GM18519 (cell line): ENCODE measurements at regions not wholly inside any gene's neighbourhood (a gene's known extent, or its start where the extent isn't known, plus 50 kb on each side); places are given as distances from the start of the nearest gene placed in this dataset.
"Not testable (repeated sequence)": the region's sequence is repeated elsewhere in the genome, so short reads cannot be mapped to it uniquely, and the experiment has no call there.

Experiments used
- ATAC-seq: cut with Tn5 transposase; IDR thresholded peaks from one replicate; pipeline ENCODE4 v1.9.1; 2021; ENCODE audit warnings: mild to moderate bottlenecking, moderate library complexity; ENCODE audit not compliant: unreplicated experiment, low FRiP score

DNA sequence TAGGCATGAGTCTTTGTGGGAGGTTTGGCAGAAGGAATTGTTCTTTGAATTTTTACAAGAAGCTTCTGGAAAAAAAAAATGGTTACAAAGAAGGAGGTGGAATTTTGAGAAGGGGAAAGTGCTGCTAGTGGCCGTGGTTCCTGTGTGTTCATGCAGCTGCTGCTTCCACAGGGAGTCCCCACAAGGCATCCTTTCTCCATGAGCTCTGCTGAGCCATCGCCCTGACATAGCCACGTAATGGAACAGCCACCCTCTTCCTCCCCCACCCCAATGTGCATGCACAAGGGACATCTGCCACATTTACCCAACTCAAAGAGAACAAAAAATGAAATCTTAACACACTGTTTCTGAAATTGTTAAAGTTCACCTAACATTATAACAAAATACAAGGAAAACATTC lies 529.7 kb downstream of the SATB2 start:
- ATAC-seq: no peak

DNA sequence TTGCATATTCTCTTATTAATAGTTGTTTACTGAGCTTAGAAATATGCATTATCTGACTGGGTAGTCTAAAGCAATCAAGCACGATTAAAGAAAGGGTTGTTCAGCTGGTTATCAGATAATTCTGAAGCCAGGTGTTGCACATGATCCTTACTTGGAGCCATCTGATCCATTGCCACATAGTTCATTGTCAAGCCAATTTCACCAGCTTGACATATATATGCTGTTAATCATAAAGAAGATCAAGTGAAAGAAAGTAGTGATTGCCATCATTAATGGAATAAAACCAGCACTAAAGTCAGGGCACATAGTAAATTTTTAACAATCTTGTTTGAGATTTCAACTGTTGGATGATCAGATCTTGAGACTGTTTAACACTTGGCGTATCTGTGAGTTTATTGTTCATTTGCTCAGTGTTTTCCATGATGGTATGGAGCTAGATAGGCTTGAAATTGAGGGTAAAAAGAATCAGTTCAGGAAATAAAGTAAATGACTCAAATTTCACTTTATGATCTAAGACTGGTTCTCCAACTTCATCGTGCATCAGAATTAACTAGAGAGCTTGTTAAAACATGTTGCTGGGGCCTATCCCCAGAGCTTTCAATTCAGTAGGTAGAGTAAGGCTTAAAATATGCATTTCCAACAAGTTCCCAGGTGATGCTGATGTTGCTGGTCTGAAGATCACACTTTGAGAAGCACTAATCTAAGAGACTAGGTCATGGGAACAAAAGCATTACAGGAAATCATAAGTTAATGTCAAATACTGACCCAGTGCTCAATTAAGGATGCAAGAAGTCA lies 539.6 kb downstream of the SATB2 start:
- ATAC-seq: no peak

DNA sequence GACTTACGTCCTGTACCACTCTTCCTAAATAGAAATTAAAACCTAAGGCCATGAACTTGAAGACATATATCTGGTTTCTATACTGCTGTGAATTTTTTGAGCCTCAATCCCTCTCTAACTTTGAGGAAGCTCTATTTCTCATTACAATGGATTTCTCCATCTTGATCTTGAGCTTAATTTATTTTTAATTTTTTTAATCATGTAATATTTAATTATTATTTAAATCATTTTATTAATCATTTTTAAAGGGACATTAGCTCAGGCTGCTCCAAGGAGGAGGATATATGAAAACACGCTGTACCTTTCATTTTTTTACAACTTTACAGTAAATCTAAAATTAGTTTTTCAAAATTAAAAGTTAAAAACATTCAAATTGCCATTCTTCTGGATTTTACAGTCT lies 540.5 kb downstream of the SATB2 start:
- no peak for ATAC-seq

DNA sequence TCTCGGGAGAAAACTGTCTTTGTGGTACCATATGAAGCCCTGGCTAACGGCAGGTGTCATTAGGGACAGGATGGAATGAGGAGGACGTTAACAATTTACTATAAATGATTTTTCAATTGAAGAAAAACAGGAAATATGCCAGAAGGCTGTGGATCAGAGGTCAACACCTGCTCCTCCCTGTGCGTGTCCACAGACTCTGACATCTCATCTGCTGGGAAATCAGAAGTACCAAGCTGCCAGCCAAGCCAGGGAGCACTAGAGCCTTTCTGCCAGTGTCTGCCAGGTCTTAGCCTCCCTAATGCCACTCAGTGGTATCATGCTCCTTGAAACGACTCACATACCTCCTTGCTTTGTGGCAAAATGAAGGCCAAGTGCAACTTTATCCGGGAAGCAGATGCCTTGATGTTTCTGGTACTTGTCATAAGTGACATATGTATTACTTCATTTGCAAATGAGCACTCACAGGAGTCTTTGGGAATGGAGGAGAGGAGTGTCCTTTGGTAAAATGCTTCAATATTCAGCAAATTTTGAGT lies 541.1 kb downstream of the SATB2 start:
- ATAC-seq: no peak

DNA sequence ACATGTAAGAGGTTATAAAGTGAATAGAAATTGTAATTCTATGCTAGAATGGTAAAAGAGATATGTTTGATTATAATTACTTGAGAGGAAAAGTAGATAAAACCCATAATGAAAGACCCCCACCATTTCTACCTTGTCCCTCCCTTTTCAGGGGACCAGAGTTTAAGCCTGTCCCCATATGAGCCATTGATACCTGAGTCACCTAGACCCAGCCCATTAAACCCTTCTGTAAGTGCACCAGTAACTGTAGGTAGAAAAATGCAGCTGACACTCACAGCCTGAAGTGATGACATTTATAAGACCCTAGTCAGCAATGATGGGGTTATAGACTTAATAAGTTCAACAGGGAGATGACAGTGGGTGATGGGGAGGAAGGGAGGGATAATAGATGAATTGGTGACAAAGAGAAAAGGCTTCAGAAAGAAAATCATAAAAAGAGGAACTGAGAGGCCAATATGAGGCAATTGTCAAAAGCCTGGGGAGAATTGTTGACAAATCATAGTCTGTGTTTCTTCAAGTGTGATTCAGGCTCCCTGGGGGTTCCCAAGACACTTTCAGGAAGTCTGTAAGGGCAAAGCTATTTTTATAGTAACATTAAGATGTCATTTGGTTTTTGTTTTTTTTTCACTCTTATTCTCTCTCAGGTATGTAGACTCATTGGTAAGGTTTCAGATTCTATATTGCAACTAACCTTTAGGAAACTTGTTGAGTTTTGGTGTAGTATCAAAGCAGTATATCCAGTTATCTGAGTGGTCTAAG lies 544.2 kb downstream of the SATB2 start:
- peak; percentile 97 for ATAC-seq

DNA sequence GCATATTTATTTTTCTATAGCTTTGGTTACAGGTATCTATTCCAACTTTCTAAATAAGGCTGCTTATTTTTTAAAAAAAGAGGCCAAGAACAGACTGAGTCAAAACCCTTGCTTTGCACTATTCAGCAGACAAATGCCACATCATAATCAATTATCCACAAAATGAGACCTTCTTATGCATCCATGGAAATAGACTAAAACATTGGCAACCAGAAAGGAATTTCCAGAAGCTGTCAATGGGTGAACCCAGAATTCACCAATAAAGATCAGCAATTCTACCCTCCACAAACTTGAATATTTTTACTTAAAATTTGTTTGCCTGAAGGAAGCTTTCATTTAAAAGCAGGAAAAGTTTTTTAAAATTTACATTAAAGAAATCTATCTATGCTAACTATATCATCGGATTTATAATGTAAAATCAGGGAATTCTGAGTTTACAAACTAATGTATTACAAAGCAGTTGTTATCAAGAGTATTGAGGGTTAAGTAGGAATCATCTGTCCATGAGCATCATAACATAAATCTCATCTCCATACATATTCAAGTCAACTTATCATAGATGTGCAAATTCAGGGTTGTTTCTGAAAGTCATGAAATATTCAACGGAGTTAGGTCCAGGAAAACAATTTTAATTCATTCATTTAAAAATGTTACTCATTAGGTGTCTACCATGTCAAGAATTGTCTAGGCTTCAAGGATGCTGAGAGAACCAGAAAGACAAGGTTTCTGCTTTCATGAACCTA lies 548.0 kb downstream of the SATB2 start:
- ATAC-seq: no peak

DNA sequence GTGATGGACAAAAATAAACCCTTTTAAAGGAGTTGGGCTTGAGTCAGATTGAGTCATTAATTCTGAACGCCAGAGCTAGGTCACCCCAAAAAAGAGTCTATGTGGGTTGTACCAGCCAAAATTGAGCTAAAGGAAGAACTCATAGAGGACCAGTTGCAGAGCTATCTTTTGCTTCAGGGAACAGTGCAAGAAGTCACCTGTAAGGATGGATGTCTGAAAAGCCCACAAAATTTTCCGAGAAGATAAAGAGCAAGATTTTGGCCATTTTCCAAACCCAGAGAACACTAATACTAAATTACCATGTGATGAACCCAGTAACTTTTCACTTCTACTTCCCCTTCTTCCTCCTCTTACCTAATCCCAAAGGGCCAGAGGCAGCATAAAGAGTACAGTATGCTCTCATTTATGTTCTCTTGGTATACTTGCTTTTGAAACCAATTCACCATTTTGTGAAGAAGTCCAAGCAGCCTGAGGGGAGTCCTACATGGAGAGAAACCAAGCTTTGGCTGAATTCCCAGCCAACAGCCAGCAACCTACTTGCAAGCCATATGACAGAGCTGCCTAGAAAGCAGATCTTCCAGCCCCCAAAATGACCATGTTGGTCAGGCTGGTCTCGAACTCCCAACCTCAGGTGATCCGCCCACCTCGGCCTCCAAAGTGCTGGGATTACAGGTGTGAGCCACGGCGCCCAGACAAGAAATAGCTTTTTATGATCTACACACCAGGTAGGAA lies 551.7 kb downstream of the SATB2 start:
- ATAC-seq: peak; percentile 64

DNA sequence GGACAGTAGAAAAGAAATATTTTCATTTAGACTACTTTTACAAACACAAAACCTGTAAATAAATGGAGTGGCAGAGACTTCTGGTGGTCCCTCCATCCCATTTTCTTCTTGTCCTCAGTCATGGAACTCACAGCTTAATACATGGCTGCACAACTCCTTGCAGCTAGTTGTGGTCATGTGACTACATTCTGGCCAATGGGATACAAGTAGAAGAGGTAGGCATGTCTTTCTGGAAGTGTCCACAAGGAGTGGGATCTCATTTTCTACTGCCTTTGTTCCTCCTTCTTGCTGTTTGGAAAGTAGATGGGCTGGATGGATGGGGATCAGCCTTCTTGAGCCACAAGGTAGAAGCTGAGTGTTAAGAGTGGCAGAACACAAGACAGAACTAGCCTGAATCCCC lies 555.8 kb downstream of the SATB2 start:
- no peak for ATAC-seq

DNA sequence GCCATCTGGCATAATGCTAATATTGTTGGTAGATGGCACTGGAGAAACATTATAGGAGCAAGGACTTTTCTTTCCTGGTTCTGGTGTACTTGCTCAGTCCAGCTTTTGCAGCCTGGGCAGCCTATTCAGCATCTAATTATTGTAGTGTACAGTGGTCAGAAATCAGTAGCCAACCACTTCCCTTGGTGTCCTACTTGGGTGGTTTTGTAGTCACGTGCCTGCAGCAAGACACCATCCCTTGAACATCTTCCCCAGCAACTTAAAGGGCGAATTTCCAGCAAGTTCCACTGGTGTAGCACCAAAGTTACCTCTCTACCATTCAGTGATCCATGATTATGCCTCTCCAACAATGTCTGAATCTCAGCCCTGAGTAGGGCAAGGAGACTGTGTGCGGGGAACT lies 557.6 kb downstream of the SATB2 start:
- no peak for ATAC-seq

DNA sequence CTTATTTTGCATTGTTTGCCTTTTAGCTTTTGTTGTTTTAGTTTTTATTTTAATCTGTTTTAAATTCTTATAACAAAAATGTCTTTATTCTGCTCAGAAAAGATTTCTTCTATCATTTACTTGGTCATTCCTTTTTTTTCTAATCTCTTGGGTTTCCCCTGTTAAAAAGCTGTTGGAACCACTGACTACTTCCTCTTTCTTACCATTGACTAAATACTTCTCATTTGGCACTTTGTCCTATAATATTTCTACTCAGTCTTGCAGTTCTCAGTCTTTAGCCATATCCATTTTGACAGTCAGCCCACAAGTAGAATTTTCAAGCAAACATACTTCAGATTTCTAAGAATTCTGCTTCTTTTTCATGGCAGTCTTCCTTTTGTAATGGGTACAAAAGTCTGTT lies 567.2 kb downstream of the SATB2 start:
- peak; percentile 96 for ATAC-seq

DNA sequence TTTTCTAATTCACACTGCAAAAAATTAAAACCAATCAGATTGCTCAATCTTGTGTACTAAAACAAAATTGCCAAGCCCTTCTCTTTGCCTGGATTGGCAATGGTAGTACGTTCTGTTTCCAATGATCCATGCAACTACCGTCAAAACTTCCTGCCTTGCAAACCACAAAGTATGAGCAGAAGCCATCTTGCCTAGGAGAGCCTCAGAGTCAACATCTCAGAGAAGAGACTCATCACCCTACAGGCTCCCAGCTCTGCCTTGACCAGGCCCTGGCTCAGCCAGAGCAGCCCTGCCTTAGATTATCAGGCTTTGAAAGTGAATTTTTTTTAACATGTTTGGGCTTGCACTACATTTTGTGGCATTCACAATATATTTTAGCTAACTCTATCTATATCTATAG lies 574.1 kb downstream of the SATB2 start:
- no peak for ATAC-seq

DNA sequence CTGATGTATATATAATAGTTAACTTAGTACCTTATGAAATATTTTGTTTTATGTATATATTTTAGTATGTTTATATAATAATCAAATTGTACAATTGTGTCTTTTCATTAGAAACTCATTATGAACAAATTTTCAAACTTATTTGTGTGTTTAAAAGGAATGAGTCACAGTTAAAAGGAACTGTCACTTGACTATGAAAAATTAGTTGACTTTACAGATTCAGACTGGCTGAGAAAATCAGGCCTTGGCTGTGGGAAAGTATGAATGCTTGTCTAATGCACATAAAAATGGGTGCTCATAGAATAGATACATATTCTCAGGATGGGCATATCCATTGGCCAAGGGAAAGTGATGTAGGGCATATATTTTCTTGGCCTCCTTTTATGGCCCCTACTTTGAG lies 576.8 kb downstream of the SATB2 start:
- ATAC-seq: no peak

DNA sequence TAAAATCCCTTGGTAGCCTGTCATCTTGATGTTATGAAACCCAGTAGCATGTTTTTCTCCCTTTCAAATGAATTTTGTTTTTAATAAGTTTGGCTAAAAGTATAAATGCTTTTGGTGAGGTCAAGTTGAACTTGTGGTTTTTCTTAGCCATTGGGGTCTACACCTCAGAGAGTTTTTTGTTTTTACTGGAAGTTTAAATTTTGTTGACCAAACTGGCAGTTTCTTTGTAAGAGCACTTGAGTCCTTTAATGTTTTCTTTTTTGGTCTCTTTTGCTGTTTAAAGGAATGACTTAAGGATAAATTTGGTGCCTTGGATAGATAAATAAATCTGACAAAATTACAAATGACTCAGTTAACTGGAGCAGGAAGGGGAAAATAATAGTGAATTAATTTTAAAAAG lies 577.3 kb downstream of the SATB2 start:
- ATAC-seq: no peak

DNA sequence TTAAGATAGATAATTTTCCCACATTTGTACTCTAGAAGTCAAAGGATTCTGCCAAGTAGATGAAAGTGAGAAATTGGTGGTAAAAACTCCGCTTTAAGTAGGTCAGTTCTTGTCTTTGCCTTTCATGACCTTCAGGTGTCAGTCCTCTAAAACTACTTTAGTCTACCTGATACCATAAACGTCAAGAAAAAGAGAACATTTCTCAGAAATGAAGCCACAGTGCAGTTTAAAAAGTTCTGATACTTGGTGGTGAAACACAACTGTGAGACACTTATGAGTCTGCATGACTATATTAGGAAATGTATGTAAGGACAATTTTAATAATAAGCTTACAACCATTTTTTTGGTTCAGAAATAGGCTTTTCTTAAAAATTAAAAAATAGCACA lies 583.3 kb downstream of the SATB2 start:
- peak; percentile 69 for ATAC-seq

DNA sequence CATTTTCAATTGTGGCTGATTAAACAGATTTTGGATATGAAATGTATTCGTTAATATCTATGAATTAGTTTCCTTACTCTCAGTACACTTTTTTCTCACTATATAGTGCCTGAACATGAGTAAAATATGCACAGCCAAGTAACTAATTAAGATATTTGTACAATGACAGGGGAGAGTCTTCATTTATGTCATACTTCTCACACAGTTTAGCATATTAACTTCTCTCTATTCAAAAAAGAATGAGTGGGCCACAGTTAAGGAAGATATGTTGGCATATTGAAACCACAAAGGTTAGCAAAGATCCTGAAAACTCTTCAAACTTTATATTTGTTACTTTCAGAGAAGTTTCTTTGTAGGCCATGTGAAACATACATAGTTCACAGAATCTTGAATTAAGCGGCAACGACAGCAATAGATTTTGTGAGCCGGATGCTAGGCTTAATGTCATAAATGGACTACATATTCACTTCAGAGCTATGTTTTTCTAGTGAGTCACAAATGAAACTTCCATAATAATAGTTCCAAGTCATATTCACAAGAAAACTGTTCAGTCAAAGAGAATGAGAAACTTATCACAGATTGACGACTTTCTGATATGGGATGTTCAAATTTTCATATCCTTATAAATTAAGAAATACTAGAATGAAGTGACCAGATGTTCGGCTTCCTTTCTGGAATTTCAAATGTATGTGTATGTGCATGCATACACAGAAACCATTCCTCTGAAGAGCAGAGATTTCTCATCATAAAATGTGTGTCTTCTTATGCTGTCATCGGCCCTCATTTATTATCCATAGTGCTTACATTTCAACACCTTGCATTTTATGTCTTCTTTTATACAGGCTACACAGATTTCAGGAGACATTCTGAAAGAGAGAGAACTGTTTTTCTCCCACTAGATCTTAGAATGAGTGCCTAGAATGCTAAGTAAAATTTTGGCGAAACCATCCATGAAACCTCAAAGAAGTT lies 584.0 kb downstream of the SATB2 start:
- ATAC-seq: no peak

DNA sequence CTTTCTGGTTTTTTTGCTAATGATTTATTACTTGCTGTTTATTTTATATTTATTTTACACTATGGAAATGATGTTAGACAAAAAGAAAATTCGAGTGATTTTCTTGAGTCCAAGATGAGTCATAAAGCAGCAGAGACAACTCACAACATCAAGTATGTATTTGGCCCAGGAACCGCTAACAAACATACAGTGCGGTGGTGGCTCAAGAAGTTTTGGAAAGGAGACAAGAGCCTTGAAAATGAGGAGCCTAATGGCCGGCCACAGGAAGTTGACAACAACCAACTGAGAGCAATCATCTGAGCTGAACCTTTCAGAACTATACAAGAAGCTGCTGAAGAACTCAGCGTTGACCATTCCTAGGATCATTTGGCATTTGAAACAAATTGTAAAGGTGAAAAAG lies 594.1 kb downstream of the SATB2 start:
- ATAC-seq: no peak

DNA sequence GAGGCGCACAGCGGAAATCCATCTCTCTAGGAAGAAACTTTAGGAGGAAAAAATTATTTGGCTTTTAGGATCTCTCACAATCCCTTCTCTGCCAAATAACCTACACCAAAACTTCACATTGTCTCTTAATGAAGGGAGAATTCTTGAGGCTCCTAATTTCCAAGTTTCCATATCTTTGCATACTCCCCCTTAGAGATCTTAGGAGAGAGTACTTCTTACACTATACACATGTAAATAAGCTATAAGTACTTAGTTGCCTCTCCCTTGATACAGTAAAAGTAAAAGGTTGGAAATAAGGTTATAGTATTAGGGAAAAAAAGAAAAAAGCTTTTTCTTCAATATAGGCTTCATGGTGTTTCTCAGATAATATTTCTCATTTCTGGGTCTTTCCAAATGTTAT lies 596.7 kb downstream of the SATB2 start:
- ATAC-seq: no peak

DNA sequence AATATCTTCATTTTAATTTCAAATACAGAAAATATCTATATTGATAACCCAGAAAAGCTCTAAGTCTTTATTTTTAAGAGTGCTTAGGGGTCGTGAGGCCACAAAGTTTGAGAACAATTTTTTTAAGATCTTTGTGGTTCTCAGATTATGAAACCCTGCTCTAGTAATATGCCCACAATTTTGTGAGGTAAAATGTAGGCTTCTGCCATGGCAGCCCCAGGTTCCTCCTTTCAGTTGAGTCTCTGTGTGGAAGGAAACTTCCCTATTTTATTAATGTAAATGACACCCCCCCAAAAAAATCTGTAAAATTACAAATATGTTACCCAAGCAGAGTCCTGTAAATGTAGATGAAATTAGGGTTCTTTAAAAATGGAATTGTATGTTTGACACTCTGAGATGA lies 600.5 kb downstream of the SATB2 start:
- ATAC-seq: no peak

DNA sequence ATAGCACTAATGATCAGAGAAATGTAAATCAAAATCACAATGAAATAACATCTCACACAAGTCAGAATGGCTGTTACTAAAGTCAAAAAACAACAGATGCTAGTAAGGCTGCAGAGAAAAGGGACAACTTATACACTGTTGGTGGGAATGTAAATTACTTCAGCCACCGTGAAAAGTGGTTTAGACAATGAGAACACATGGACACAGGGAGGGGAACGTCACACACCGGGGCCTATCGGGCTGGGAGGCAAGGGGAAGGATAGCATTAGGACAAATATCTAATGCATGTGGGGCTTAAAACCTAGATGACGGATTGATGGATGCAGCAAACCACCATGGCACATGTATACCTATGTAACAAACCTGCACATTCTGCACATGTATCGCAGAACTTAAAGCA lies 602.0 kb downstream of the SATB2 start:
- ATAC-seq: not testable (repeated sequence)
